Myocyte (in vitro differentiated cells): ENCODE measurements at regions not wholly inside any gene's neighbourhood (a gene's known extent, or its start where the extent isn't known, plus 50 kb on each side); places are given as distances from the start of the nearest gene placed in this dataset.
"Not testable (repeated sequence)": the region's sequence is repeated elsewhere in the genome, so short reads cannot be mapped to it uniquely, and the experiment has no call there.

ENCODE experiments used
- DNase-seq: peaks from one replicate; pipeline ENCODE4 v3.0.0-alpha.2; 2012; ENCODE audit warnings: low read depth

GRCh38 chr10:23493711-23494110 is 54.8 kb downstream of the OTUD1 start:
- DNase-seq = no peak

- DNase-seq = no peak
Observed at GRCh38 chr10:23496727-23497126, 57.9 kb downstream of the OTUD1 start.

GRCh38 chr10:23499372-23500132 is 60.7 kb downstream of the OTUD1 start:
- no peak for DNase-seq

GRCh38 chr10:23505797-23506465 is 67.1 kb downstream of the OTUD1 start:
- no peak for DNase-seq

- DNase-seq = peak; percentile 65
Observed at GRCh38 chr10:23512355-23513058, 73.6 kb downstream of the OTUD1 start.

- DNase-seq = not testable (repeated sequence)
Observed at GRCh38 chr10:23513621-23514020, 74.7 kb downstream of the OTUD1 start.

- no peak for DNase-seq
Observed at GRCh38 chr10:23514321-23514720, 75.4 kb downstream of the OTUD1 start.

GRCh38 chr10:23516530-23516929 is 77.7 kb downstream of the OTUD1 start:
- peak; percentile 18 for DNase-seq

- DNase-seq = no peak
Observed at GRCh38 chr10:23517155-23517554, 78.3 kb downstream of the OTUD1 start.

GRCh38 chr10:23521735-23522134 is 82.9 kb downstream of the OTUD1 start:
- no peak for DNase-seq

GRCh38 chr10:23522345-23522744 is 83.5 kb downstream of the OTUD1 start:
- no peak for DNase-seq

GRCh38 chr10:23523251-23523650 is 84.4 kb downstream of the OTUD1 start:
- DNase-seq = no peak

GRCh38 chr10:23525406-23525805 is 86.5 kb downstream of the OTUD1 start:
- peak; percentile 53 for DNase-seq

- no peak for DNase-seq
Observed at GRCh38 chr10:23528419-23528818, 89.5 kb downstream of the OTUD1 start.

- DNase-seq = no peak
Observed at GRCh38 chr10:23529625-23530024, 90.8 kb downstream of the OTUD1 start.

GRCh38 chr10:23530079-23530478 is 91.2 kb downstream of the OTUD1 start:
- DNase-seq = peak; percentile 10

- no peak for DNase-seq
Observed at GRCh38 chr10:23533212-23533611, 94.3 kb downstream of the OTUD1 start.

GRCh38 chr10:23534326-23534725 is 95.5 kb downstream of the OTUD1 start:
- no peak for DNase-seq

- no peak for DNase-seq
Observed at GRCh38 chr10:23534761-23535160, 95.9 kb downstream of the OTUD1 start.

- no peak for DNase-seq
Observed at GRCh38 chr10:23535381-23535780, 96.5 kb downstream of the OTUD1 start.

- no peak for DNase-seq
Observed at GRCh38 chr10:23538968-23539367, 100.1 kb downstream of the OTUD1 start.

GRCh38 chr10:23540401-23541030 is 101.6 kb downstream of the OTUD1 start:
- no peak for DNase-seq
